RWPE1 (cell line): ENCODE measurements at regions not wholly inside any gene's neighbourhood (a gene's known extent, or its start where the extent isn't known, plus 50 kb on each side); places are given as distances from the start of the nearest gene placed in this dataset.
"Not testable (repeated sequence)": the region's sequence is repeated elsewhere in the genome, so short reads cannot be mapped to it uniquely, and the experiment has no call there.

ENCODE experiments used
- CTCF ChIA-PET: fragments of 350-600 bp; sonication (Branson Sonifier 250); formaldehyde crosslinking; extraction: SDS; loops from one replicate; lab custom pipeline; 2021; lab: Yijun Ruan, JAX
- POLR2A ChIA-PET: fragments of 400-600 bp; formaldehyde crosslinking; extraction: SDS; loops from one replicate; lab custom pipeline; 2020; ENCODE audit warnings: antibody characterized with exemption; ENCODE audit not compliant: low non-redundant PET; lab: Yijun Ruan, JAX
- DNase-seq: peaks from one replicate; pipeline ENCODE4 v3.0.0; 2012; ENCODE audit warnings: low spot score
- H3K27ac ChIP-seq: fragments of 450-650 bp; 2 replicates; pipeline ENCODE4 v1.5.1; 2017
- CTCF ChIP-seq: fragments of 450-650 bp; conservative IDR thresholded peaks from 2 replicates; pipeline ENCODE4 v1.5.1; 2017; ENCODE audit warnings: low read depth, mild to moderate bottlenecking

- no peak for DNase-seq
- TF ChIP-seq CTCF = no peak
- ChIA-PET CTCF (no interaction called here), POLR2A (no interaction called here)
- no peak overlapping the region for H3K27ac ChIP-seq
These were observed 195.4 kb downstream of the GOLGA6L6 start for GRCh38 chr15:20346082-20346805.

- CTCF ChIA-PET = no interaction called here
- H3K27ac ChIP-seq = no peak overlapping the region
- no peak for DNase-seq
- TF ChIP-seq CTCF = no peak
- POLR2A ChIA-PET = no interaction called here
These were observed 196.1 kb downstream of the GOLGA6L6 start for GRCh38 chr15:20345401-20345958.

- TF ChIP-seq CTCF = no peak
- ChIA-PET POLR2A (no interaction called here), CTCF (no interaction called here)
- DNase-seq = no peak
- no peak overlapping the region for H3K27ac ChIP-seq
These were observed 196.8 kb downstream of the GOLGA6L6 start for GRCh38 chr15:20344601-20345400.

- DNase-seq, CTCF ChIA-PET, H3K27ac ChIP-seq, POLR2A ChIA-PET: not testable (repeated sequence)
These were observed 198.0 kb downstream of the GOLGA6L6 start for GRCh38 chr15:20343395-20344211.

GRCh38 chr15:20342601-20343394, 198.8 kb downstream of the GOLGA6L6 start:
- H3K27ac ChIP-seq, CTCF ChIA-PET, POLR2A ChIA-PET, DNase-seq: not testable (repeated sequence)

- CTCF ChIA-PET = no interaction called here
- no peak for TF ChIP-seq CTCF
- no peak overlapping the region for H3K27ac ChIP-seq
- POLR2A ChIA-PET = no interaction called here
- DNase-seq = no peak
These were observed 199.5 kb downstream of the GOLGA6L6 start for GRCh38 chr15:20341901-20342600.
